ENCODE measurements at regions not wholly inside any gene's neighbourhood (a gene's known extent, or its start where the extent isn't known, plus 50 kb on each side); places are given as distances from the start of the nearest gene placed in this dataset.

GRCh38 chr3:186421946-186422345, 59.9 kb upstream of the DGKG start:
- TF ChIP-seq CTCF (IDR thresholded peaks at IDR 0.05), result no peak
- no peak for TF ChIP-seq POLR2AphosphoS5 (IDR thresholded peaks at IDR 0.05)
